PFSK-1 (cell line): ENCODE measurements at regions not wholly inside any gene's neighbourhood (a gene's known extent, or its start where the extent isn't known, plus 50 kb on each side); places are given as distances from the start of the nearest gene placed in this dataset.

Experiments
- FOXP2 ChIP-seq: optimal IDR thresholded peaks from 2 replicates; pipeline ENCODE3; 2011; ENCODE audit warnings: borderline replicate concordance, control low read depth, inconsistent platforms; ENCODE audit not compliant: insufficient read depth; ENCODE audit errors: extremely low read length, extremely low read depth
- POLR2AphosphoS5 ChIP-seq: IDR thresholded peaks from 2 replicates; pipeline ENCODE4 v1.6.1; 2012; ENCODE audit warnings: low read depth, mild to moderate bottlenecking, control low read depth, low read length, moderate library complexity
- REST ChIP-seq, 2 experiments: IDR thresholded peaks; 2 replicates each; pipeline versions ENCODE4 v1.6.1 to v1.8.0; 2011 to 2012; ENCODE audit warnings: low read depth in 2 of 2, low read length in 2 of 2, control low read depth in 1 of 2, inconsistent platforms in 1 of 2, mild to moderate bottlenecking in 1 of 2, moderate library complexity in 1 of 2; ENCODE audit not compliant: insufficient read depth in 1 of 2
- TAF1 ChIP-seq: IDR thresholded peaks from 2 replicates; pipeline ENCODE4 v1.6.1; 2012; ENCODE audit warnings: low read length, control low read depth, borderline replicate concordance; ENCODE audit not compliant: insufficient read depth

DNA sequence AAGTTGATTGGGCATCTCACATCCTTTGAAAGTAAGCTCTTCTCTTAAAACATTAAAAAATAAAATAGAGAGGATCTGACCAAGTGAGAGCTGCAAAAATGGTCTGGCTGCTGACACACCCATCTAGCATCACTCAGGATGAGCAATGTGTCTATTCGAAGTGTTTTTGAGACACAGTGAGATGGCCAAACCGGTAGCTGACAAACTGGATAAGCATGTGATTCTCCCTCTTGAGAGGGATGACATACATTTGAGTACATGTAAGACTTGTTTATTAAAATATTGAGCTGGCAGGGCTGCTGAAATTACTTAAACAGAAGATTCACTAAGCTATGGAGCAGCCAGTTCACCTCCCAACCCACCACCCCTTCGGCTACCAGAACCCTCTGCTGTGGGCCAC, 333.9 kb downstream of the ADRA2A start:
- TF ChIP-seq POLR2AphosphoS5 (no peak), REST (IDR thresholded peaks at IDR 0.05; ENCODE audit: insufficient read depth in 1 of 2, low read depth in 2 of 2, low read length in 2 of 2) (no peak), TAF1 (no peak), FOXP2 (no peak)
